DOHH2 (cell line): ENCODE measurements at regions not wholly inside any gene's neighbourhood (a gene's known extent, or its start where the extent isn't known, plus 50 kb on each side); places are given as distances from the start of the nearest gene placed in this dataset.

Source experiments
- CTCF ChIP-seq: fragments of 200-600 bp; sonication (generic); IDR thresholded peaks from one replicate; pipeline ENCODE4 v1.5.1; 2014; ENCODE audit warnings: antibody characterized with exemption, mild to moderate bottlenecking, low read depth, low read length; ENCODE audit not compliant: poor library complexity, severe bottlenecking
- EZH2phosphoT487 ChIP-seq: fragments of 200-600 bp; sonication (generic); IDR thresholded peaks from 2 replicates; pipeline ENCODE4 v1.6.1; 2017; ENCODE audit warnings: borderline replicate concordance, mild to moderate bottlenecking, antibody characterized with exemption, low read length, moderate library complexity, mixed read lengths

GRCh38 chr5:163916861-163917260 lies 411.4 kb downstream of the MAT2B start:
- TF ChIP-seq CTCF (no peak), EZH2phosphoT487 (no peak)
